Activated CD4-positive, alpha-beta T cell treated with anti-CD3 and anti-CD28 coated beads for 4 hours (primary cell): ENCODE measurements at regions not wholly inside any gene's neighbourhood (a gene's known extent, or its start where the extent isn't known, plus 50 kb on each side); places are given as distances from the start of the nearest gene placed in this dataset.

ENCODE experiments used
- DNase-seq, 2 donors: peaks; one replicate each; pipeline ENCODE4 v3.0.0-alpha.2; 2020

GRCh38 chr12:126147321-126147720 lies 1082.1 kb downstream of the AACS start:
- no peak for DNase-seq

- DNase-seq, result no peak
Measured at GRCh38 chr12:126156806-126157574, 1091.8 kb downstream of the AACS start.

GRCh38 chr12:126157575-126157966 lies 1092.3 kb downstream of the AACS start:
- no peak for DNase-seq

- DNase-seq, result no peak
Measured at GRCh38 chr12:126159139-126159538, 1093.9 kb downstream of the AACS start.

- no peak for DNase-seq
Measured at GRCh38 chr12:126160912-126161311, 1095.7 kb downstream of the AACS start.

- DNase-seq, result no peak
Measured at GRCh38 chr12:126163984-126164383, 1098.7 kb downstream of the AACS start.

GRCh38 chr12:126171937-126172559 lies 1106.8 kb downstream of the AACS start:
- no peak for DNase-seq

- DNase-seq, result no peak
Measured at GRCh38 chr12:126182619-126183236, 1117.5 kb downstream of the AACS start.

GRCh38 chr12:126185025-126185424 lies 1119.8 kb downstream of the AACS start:
- no peak for DNase-seq

- no peak for DNase-seq
Measured at GRCh38 chr12:126189856-126190255, 1124.6 kb downstream of the AACS start.

- no peak for DNase-seq
Measured at GRCh38 chr12:126191031-126191891, 1126.0 kb downstream of the AACS start.

GRCh38 chr12:126191949-126192348 lies 1126.7 kb downstream of the AACS start:
- DNase-seq, result no peak

GRCh38 chr12:126193190-126193589 lies 1128.0 kb downstream of the AACS start:
- no peak for DNase-seq

- no peak for DNase-seq
Measured at GRCh38 chr12:126196263-126196662, 1131.0 kb downstream of the AACS start.

- DNase-seq, result no peak
Measured at GRCh38 chr12:126198516-126198915, 1133.3 kb downstream of the AACS start.

- DNase-seq, result no peak
Measured at GRCh38 chr12:126198966-126199692, 1133.9 kb downstream of the AACS start.

GRCh38 chr12:126201981-126202537 lies 1136.8 kb downstream of the AACS start:
- DNase-seq, result no peak

- no peak for DNase-seq
Measured at GRCh38 chr12:126204326-126204725, 1139.1 kb downstream of the AACS start.

- DNase-seq, result no peak
Measured at GRCh38 chr12:126210026-126210425, 1144.8 kb downstream of the AACS start.

- DNase-seq, result no peak
Measured at GRCh38 chr12:126210448-126210847, 1145.2 kb downstream of the AACS start.

GRCh38 chr12:126212824-126213223 lies 1147.6 kb downstream of the AACS start:
- DNase-seq, result no peak

GRCh38 chr12:126218697-126219096 lies 1153.5 kb downstream of the AACS start:
- DNase-seq, result no peak
